ENCODE measurements at regions not wholly inside any gene's neighbourhood (a gene's known extent, or its start where the extent isn't known, plus 50 kb on each side); places are given as distances from the start of the nearest gene placed in this dataset.

DNA sequence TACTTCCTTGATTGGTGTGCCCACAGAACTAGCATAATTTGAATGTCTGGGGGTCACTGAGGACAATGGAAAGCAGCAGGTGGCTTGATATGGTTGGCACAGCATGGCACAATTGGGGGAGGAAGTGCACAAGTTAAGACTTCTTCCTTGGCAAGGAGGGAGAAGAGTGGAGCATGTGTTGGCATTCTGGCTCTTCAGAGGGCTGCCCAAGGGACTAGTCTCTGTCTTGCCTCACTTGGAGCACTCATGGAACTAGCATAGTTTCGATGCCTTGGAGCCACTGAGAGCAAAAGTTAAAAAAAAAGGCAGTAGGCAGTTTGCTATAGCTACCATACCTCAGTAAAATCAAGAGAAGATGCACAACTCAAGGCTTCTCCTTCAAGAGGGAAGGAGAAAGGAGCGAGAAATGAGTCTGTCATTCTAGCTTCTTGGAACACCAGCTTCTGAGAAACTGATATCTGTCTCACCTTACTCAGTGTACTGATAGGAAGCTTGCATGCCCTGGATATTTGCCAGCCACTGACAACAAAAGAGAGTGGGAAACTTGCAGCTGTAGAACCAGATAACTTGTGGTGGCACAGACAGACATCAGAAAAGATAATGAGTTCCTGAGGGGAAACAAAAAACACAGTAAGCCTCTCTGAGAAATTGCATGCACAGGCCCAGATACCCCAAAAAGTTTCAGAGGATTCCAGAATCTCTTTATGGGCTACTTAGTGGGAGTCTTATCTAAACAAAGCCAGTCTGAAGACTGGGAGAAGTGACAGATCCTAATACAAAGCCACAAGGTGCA is 207.5 kb upstream of the SAMSN1 start:
- H3K27me3 ChIP-seq (replicated peaks; ENCODE audit: insufficient read depth), result no peaks in the 10 kb centered on the region
- H3K4me1 ChIP-seq (replicated peaks), result no peaks in the 10 kb centered on the region
- 93% methylated on average over 2 of the region's 2 CpGs for WGBS
- no peak for TF ChIP-seq CTCF (IDR thresholded peaks at IDR 0.05)
- TF ChIP-seq POLR2A (IDR thresholded peaks at IDR 0.05), result no peak
- TF ChIP-seq POLR2AphosphoS5 (IDR thresholded peaks at IDR 0.05), result no peak
- intact Hi-C loops (cut with DNase I), result no loop called here
- no peaks in the 10 kb centered on the region for H3K9me3 ChIP-seq
- no peak overlapping the region for H3K4me3 ChIP-seq
- H3K27ac ChIP-seq, result no peak overlapping the region
- no peaks in the 10 kb centered on the region for H3K36me3 ChIP-seq
- no peak for DNase-seq (ENCODE audit: low spot score)

DNA sequence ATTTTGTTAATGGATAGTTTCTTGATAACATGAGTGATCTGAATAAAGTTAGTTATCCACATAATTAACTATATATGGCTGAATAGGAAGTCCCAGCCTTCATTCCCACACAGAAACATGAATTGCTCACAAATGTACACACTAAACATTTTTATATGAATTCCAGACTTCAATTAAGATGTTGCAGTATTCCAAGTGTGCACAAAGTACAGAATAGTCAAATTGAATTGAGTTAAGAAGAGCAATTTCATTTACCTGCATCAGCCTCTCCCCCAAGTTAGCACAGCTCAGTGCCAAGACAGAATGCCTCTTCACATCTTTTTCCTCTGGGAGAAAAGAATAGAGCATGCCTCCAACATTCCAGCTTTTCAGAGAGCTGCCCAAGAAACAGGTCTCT is 207.0 kb upstream of the SAMSN1 start:
- no peak for DNase-seq (ENCODE audit: low spot score)
- Histone ChIP-seq H3K9me3 (no peaks in the 10 kb centered on the region), H3K27me3 (replicated peaks; ENCODE audit: insufficient read depth) (no peaks in the 10 kb centered on the region), H3K27ac (no peak overlapping the region), H3K4me1 (replicated peaks) (no peaks in the 10 kb centered on the region), H3K4me3 (no peak overlapping the region), H3K36me3 (no peaks in the 10 kb centered on the region)
- TF ChIP-seq POLR2A (IDR thresholded peaks at IDR 0.05) (no peak), POLR2AphosphoS5 (IDR thresholded peaks at IDR 0.05) (no peak), CTCF (IDR thresholded peaks at IDR 0.05) (no peak)
- intact Hi-C loops (cut with DNase I), result no loop called here

GRCh38 chr21:14752345-14752909 is 206.3 kb upstream of the SAMSN1 start:
- TF ChIP-seq POLR2A (IDR thresholded peaks at IDR 0.05) (no peak), CTCF (IDR thresholded peaks at IDR 0.05) (no peak), POLR2AphosphoS5 (IDR thresholded peaks at IDR 0.05) (no peak)
- no peaks in the 10 kb centered on the region for H3K4me1 ChIP-seq (replicated peaks)
- no peak for DNase-seq (ENCODE audit: low spot score)

DNA sequence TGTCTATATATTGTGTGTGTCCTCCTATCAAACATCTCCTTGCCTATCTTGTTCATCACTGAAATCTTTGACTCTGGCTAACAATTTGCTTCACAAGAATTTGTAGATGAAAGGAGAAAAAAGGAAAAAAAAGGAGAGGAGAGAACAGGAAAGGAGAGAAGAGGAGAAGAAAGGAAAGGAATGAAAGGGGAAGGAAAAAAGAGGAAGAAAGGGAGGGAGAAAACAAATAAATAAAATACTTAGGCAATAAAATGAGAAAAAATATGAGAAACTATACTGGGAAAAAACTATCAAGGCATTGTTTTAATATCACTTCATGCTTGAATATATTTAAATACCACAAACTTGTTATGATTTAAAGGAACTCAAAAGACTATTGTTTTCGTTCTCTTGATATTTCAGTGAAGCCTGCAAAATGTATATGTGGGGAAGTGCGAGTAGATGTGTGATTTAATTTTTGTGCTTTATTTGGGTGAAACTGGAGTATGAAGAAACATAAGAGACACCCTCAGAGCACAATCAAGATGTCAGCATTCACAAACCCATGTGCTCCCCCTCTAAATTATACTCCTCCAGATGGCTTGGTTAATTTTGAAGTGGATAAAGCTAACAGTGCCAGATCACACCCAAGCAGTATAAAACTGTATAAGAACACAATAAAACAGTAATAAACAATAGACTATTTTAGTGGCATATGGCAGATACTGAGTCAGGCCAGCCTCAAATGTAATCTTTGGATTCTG is 205.7 kb upstream of the SAMSN1 start:
- Histone ChIP-seq H3K36me3 (no peaks in the 10 kb centered on the region), H3K9me3 (no peaks in the 10 kb centered on the region), H3K27ac (no peak overlapping the region), H3K4me3 (no peak overlapping the region), H3K27me3 (replicated peaks; ENCODE audit: insufficient read depth) (no peaks in the 10 kb centered on the region), H3K4me1 (replicated peaks) (no peaks in the 10 kb centered on the region)
- intact Hi-C loops (cut with DNase I), result no loop called here
- no peak for DNase-seq (ENCODE audit: low spot score)
- 77% methylated on average over 2 of the region's 2 CpGs for WGBS
- TF ChIP-seq POLR2AphosphoS5 (IDR thresholded peaks at IDR 0.05), result no peak
- no peak for TF ChIP-seq POLR2A (IDR thresholded peaks at IDR 0.05)
- no peak for TF ChIP-seq CTCF (IDR thresholded peaks at IDR 0.05)

More at GRCh38 chr21:14752345-14752909, 206.3 kb upstream of the SAMSN1 start:
- intact Hi-C loops (cut with DNase I), result no loop called here
- Histone ChIP-seq H3K9me3 (no peaks in the 10 kb centered on the region), H3K27me3 (replicated peaks; ENCODE audit: insufficient read depth) (no peaks in the 10 kb centered on the region), H3K36me3 (no peaks in the 10 kb centered on the region), H3K27ac (no peak overlapping the region), H3K4me3 (no peak overlapping the region)

All from prostate gland (tissue), 2 donors.